SK-N-SH (cell line): ENCODE measurements at regions not wholly inside any gene's neighbourhood (a gene's known extent, or its start where the extent isn't known, plus 50 kb on each side); places are given as distances from the start of the nearest gene placed in this dataset.

Experiments
- CTCF ChIA-PET: fragments of 300-600, 350-600 bp; formaldehyde crosslinking; extraction: SDS; loops from one replicate; lab custom pipeline; 2021; lab: Yijun Ruan, JAX
- POLR2A ChIA-PET: fragments of 350-600 bp; sonication (Branson Sonifier 250); formaldehyde crosslinking; extraction: SDS; loops from one replicate; lab custom pipeline; 2020; ENCODE audit warnings: antibody characterized with exemption, inconsistent platforms; lab: Yijun Ruan, JAX
- DNase-seq: peaks from one replicate; pipeline ENCODE4 v3.0.0; 2012
- H2AFZ ChIP-seq: fragments of 200-600 bp; sonication (generic); 2 replicates; pipeline ENCODE4 v1.8.1; 2016; ENCODE audit warnings: antibody characterized with exemption, mild to moderate bottlenecking, low read depth
- H3F3A ChIP-seq: fragments of 200-600 bp; sonication (generic); replicated peaks from 2 replicates; pipeline ENCODE3; 2016; ENCODE audit warnings: antibody characterized with exemption, mild to moderate bottlenecking; ENCODE audit not compliant: insufficient read depth
- H3K27ac ChIP-seq, 2 experiments: fragments of 200-500 bp in 1 of 2; fragments of 200-600 bp in 1 of 2; sonication (Bioruptor generic) in 1 of 2; sonication (generic), shearing (Covaris generic) in 1 of 2; 2 replicates each; pipeline versions ENCODE4 v1.5.1 to v1.6.1; 2014 to 2016; ENCODE audit warnings: low read depth in 2 of 2, inconsistent platforms in 1 of 2, low read length in 1 of 2, mild to moderate bottlenecking in 1 of 2, mixed read lengths in 1 of 2
- H3K27me3 ChIP-seq: fragments of 200-600 bp; sonication (generic), shearing (Covaris generic); 2 replicates; pipeline ENCODE4 v1.6.1; 2016; ENCODE audit warnings: mixed run types; ENCODE audit not compliant: insufficient read depth
- H3K36me3 ChIP-seq, 2 experiments: fragments of 200-500 bp in 1 of 2; fragments of 200-600 bp in 1 of 2; sonication (Bioruptor generic) in 1 of 2; sonication (generic) in 1 of 2; replicated peaks in 1 of 2; 2 replicates each; pipeline versions ENCODE3 to v1.5.1; 2014 to 2016; ENCODE audit warnings: low read length in 1 of 2, mild to moderate bottlenecking in 1 of 2; ENCODE audit not compliant: insufficient read depth in 2 of 2, control insufficient read depth in 1 of 2
- H3K4me1 ChIP-seq, 2 experiments: fragments of 200-500 bp in 1 of 2; fragments of 200-600 bp in 1 of 2; sonication (Bioruptor generic) in 1 of 2; sonication (generic), shearing (Covaris generic) in 1 of 2; 2 replicates each; pipeline versions ENCODE4 v1.5.1 to v1.6.1; 2014 to 2016; ENCODE audit warnings: low read depth in 1 of 2, low read length in 1 of 2, mixed run types in 1 of 2; ENCODE audit not compliant: insufficient read depth in 2 of 2, control insufficient read depth in 1 of 2
- H3K4me2 ChIP-seq: fragments of 200-600 bp; sonication (generic), shearing (Covaris generic); 2 replicates; pipeline ENCODE4 v1.6.1; 2017; ENCODE audit warnings: mixed run types
- H3K4me3 ChIP-seq, 2 experiments: fragments of 200-500 bp in 1 of 2; fragments of 200-600 bp in 1 of 2; sonication (Bioruptor generic) in 1 of 2; sonication (generic), shearing (Covaris generic) in 1 of 2; 2 replicates each; pipeline versions ENCODE4 v1.5.1 to v1.8.1; 2014 to 2016; ENCODE audit warnings: low read depth in 2 of 2, inconsistent platforms in 1 of 2, low read length in 1 of 2, mild to moderate bottlenecking in 1 of 2, mixed read lengths in 1 of 2, moderate library complexity in 1 of 2
- H3K79me2 ChIP-seq: fragments of 200-600 bp; sonication (generic); 2 replicates; pipeline ENCODE4 v1.8.1; 2017; ENCODE audit warnings: mild to moderate bottlenecking; ENCODE audit not compliant: insufficient read depth
- H3K9ac ChIP-seq: fragments of 200-600 bp; sonication (generic); 2 replicates; pipeline ENCODE4 v1.6.1; 2017; ENCODE audit warnings: mixed run types
- H3K9me2 ChIP-seq: fragments of 200-600 bp; sonication (generic); 2 replicates; pipeline ENCODE4 v1.6.1; 2017; ENCODE audit warnings: mixed run types
- H3K9me3 ChIP-seq: fragments of 200-600 bp; sonication (generic); 2 replicates; pipeline ENCODE4 v1.6.1; 2017; ENCODE audit warnings: mixed run types, mild to moderate bottlenecking, moderate library complexity
- H4K20me1 ChIP-seq: fragments of 200-600 bp; sonication (generic); 2 replicates; pipeline ENCODE4 v1.6.1; 2017; ENCODE audit warnings: mild to moderate bottlenecking, mixed run types; ENCODE audit not compliant: insufficient read depth
- CHD2 ChIP-seq: fragments of 150-350 bp; IDR thresholded peaks from 2 replicates; pipeline ENCODE4 v1.6.1; 2018; ENCODE audit warnings: low read length; ENCODE audit not compliant: partially characterized antibody
- ELF1 ChIP-seq: IDR thresholded peaks from 2 replicates; pipeline ENCODE4 v1.4.0; 2012
- EP300 ChIP-seq, 2 experiments: IDR thresholded peaks; 2 replicates each; pipeline versions ENCODE4 v1.4.0 to v1.6.1; 2012; ENCODE audit warnings: borderline replicate concordance in 1 of 2, low read depth in 1 of 2, low read length in 1 of 2
- EZH2phosphoT487 ChIP-seq: fragments of 200-600 bp; sonication (generic); IDR thresholded peaks from 2 replicates; pipeline ENCODE4 v1.6.1; 2017; ENCODE audit warnings: low read depth, mixed run types, mild to moderate bottlenecking, antibody characterized with exemption, moderate library complexity, borderline replicate concordance
- FOSL2 ChIP-seq: IDR thresholded peaks from 2 replicates; pipeline ENCODE4 v1.4.0; 2012; ENCODE audit warnings: low read depth, mild to moderate bottlenecking, moderate library complexity, borderline replicate concordance
- GABPA ChIP-seq: IDR thresholded peaks from 2 replicates; pipeline ENCODE4 v1.4.0; 2012; ENCODE audit warnings: low read depth, mild to moderate bottlenecking
- GATA2 ChIP-seq: sonication (generic); formaldehyde crosslinking; IDR thresholded peaks from 2 replicates; pipeline ENCODE4 v1.5.0; 2020; ENCODE audit warnings: mild to moderate bottlenecking, missing genetic modification reagents
- MEF2A ChIP-seq: IDR thresholded peaks from 2 replicates; pipeline ENCODE4 v1.4.0; 2012; ENCODE audit warnings: low read depth, borderline replicate concordance
- MXI1 ChIP-seq: IDR thresholded peaks from 2 replicates; pipeline ENCODE4 v1.6.1; 2012; ENCODE audit warnings: mild to moderate bottlenecking, low read depth, low read length, improper control_type of control experiment
- NFIC ChIP-seq: IDR thresholded peaks from 2 replicates; pipeline ENCODE4 v1.4.0; 2012; ENCODE audit warnings: borderline replicate concordance
- POLR2AphosphoS5 ChIP-seq: IDR thresholded peaks from 2 replicates; pipeline ENCODE4 v1.6.1; 2012; ENCODE audit warnings: low read depth, low read length
- RCOR1 ChIP-seq: fragments of 150-350 bp; IDR thresholded peaks from 2 replicates; pipeline ENCODE4 v1.6.1; 2017; ENCODE audit warnings: antibody characterized with exemption, low read length
- RFX5 ChIP-seq: IDR thresholded peaks from 2 replicates; pipeline ENCODE4 v1.6.1; 2012; ENCODE audit warnings: mild to moderate bottlenecking, improper control_type of control experiment, low read length
- SIN3A ChIP-seq: IDR thresholded peaks from 2 replicates; pipeline ENCODE4 v1.6.1; 2012; ENCODE audit warnings: low read depth, mild to moderate bottlenecking, low read length, moderate library complexity, borderline replicate concordance
- TCF12 ChIP-seq: IDR thresholded peaks from 2 replicates; pipeline ENCODE4 v1.4.0; 2012
- USF1 ChIP-seq: IDR thresholded peaks from 2 replicates; pipeline ENCODE4 v1.4.0; 2012; ENCODE audit warnings: low read depth, borderline replicate concordance
- USF2 ChIP-seq: fragments of 150-350 bp; IDR thresholded peaks from 2 replicates; pipeline ENCODE4 v1.6.1; 2017; ENCODE audit warnings: antibody characterized with exemption, low read length, low read depth, borderline replicate concordance
- YY1 ChIP-seq: IDR thresholded peaks from 2 replicates; pipeline ENCODE4 v1.4.0; 2012; ENCODE audit warnings: low read depth, mild to moderate bottlenecking
- ZBTB33 ChIP-seq: IDR thresholded peaks from 2 replicates; pipeline ENCODE4 v1.4.0; 2012; ENCODE audit warnings: low read depth, borderline replicate concordance
- WGBS: methylation state at CpG from one replicate; pipeline ENCODE4 v1.1.6; 2017; ENCODE audit warnings: low lambda C conversion rate; 5-methylcytosine and 5-hydroxymethylcytosine counted together
- TF ChIP-seq, protein P1 (sequence below): fragments of 200-600 bp; sonication (generic); IDR thresholded peaks from 2 replicates; pipeline ENCODE4 v1.6.1; 2017; ENCODE audit warnings: antibody characterized with exemption, mild to moderate bottlenecking, moderate library complexity

- 23% methylated on average over 3 of the region's 3 CpGs for WGBS
- Histone ChIP-seq H3K4me1 (no peaks in the 10 kb centered on the region), H3K79me2 (no peaks in the 10 kb centered on the region), H3K27ac (no peak overlapping the region), H3F3A (no peaks in the 10 kb centered on the region), H3K4me2 (no peak overlapping the region), H3K9ac (no peak overlapping the region), H3K9me3 (no peaks in the 10 kb centered on the region), H3K9me2 (no peaks in the 10 kb centered on the region), H4K20me1 (no peaks in the 10 kb centered on the region), H3K27me3 (no peaks in the 10 kb centered on the region; the same call in 1 of the 2 replicates), H2AFZ (no peak overlapping the region), H3K4me3 (no peak overlapping the region), H3K36me3 (no peaks in the 10 kb centered on the region)
- no peak for TF ChIP-seq MXI1
- no peak for TF ChIP-seq EZH2phosphoT487
- no peak for TF ChIP-seq NFIC
- TF ChIP-seq, protein P1, sequence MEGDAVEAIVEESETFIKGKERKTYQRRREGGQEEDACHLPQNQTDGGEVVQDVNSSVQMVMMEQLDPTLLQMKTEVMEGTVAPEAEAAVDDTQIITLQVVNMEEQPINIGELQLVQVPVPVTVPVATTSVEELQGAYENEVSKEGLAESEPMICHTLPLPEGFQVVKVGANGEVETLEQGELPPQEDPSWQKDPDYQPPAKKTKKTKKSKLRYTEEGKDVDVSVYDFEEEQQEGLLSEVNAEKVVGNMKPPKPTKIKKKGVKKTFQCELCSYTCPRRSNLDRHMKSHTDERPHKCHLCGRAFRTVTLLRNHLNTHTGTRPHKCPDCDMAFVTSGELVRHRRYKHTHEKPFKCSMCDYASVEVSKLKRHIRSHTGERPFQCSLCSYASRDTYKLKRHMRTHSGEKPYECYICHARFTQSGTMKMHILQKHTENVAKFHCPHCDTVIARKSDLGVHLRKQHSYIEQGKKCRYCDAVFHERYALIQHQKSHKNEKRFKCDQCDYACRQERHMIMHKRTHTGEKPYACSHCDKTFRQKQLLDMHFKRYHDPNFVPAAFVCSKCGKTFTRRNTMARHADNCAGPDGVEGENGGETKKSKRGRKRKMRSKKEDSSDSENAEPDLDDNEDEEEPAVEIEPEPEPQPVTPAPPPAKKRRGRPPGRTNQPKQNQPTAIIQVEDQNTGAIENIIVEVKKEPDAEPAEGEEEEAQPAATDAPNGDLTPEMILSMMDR, result no peak
- no peak for TF ChIP-seq USF2
- TF ChIP-seq SIN3A, result no peak
- no peak for TF ChIP-seq RCOR1
- TF ChIP-seq TCF12, result no peak
- TF ChIP-seq USF1, result no peak
- TF ChIP-seq EP300 (IDR thresholded peaks at IDR 0.05; ENCODE audit: borderline replicate concordance in 1 of 2, low read depth in 1 of 2, low read length in 1 of 2), result no peak
- no peak for TF ChIP-seq YY1
- no peak for TF ChIP-seq GABPA
- no peak for TF ChIP-seq RFX5
- TF ChIP-seq GATA2 (CRISPR knock-in tag), result no peak
- no peak for TF ChIP-seq CHD2
- no peak for TF ChIP-seq ELF1
- ChIA-PET POLR2A (no interaction called here), CTCF (interaction anchor here (1.2 kb wide), 1 partner anchor 12 kb away, joined by 3 read pairs; no protein-coding TSS in a partner anchor)
- DNase-seq, result no peak
Observed at GRCh38 chr5:39702928-39703327, 278.1 kb upstream of the DAB2 start.

DNA sequence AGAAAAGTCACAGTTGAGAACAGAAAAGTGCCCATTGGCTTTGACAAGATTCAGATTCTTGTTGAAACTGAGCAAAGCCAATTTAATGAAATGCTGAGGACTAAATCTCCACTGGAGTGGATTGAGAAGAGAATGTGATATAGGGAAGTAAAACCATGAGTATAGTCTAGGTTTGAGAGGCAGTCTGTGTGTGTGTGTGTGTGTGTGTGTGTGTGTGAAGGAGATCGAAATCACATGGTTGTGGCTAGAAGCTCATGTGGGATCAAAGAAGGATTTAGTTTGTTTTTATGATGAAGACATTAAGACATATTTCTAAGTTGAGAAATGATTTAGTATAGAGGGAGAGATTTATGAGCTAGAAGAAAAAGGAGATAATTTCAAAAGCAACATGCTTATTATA lies 275.7 kb upstream of the DAB2 start:
- ChIA-PET POLR2A (no interaction called here), CTCF (no interaction called here)
- no peak overlapping the region for H3K4me3 ChIP-seq
- no peaks in the 10 kb centered on the region for H3K4me1 ChIP-seq
- no peaks in the 10 kb centered on the region for H3F3A ChIP-seq
- H4K20me1 ChIP-seq, result no peaks in the 10 kb centered on the region
- H2AFZ ChIP-seq, result no peak overlapping the region
- no peak overlapping the region for H3K9ac ChIP-seq
- no peaks in the 10 kb centered on the region for H3K9me3 ChIP-seq
- H3K9me2 ChIP-seq, result no peaks in the 10 kb centered on the region
- WGBS, result 10% methylated on average over 1 of the region's 1 CpG
- no peak overlapping the region for H3K27ac ChIP-seq
- H3K4me2 ChIP-seq, result no peak overlapping the region
- no peak for DNase-seq
- H3K36me3 ChIP-seq, result no peaks in the 10 kb centered on the region
- no peaks in the 10 kb centered on the region; the same call in 1 of the 2 replicates for H3K27me3 ChIP-seq
- no peaks in the 10 kb centered on the region for H3K79me2 ChIP-seq
- no peak for TF ChIP-seq USF1
- no peak for TF ChIP-seq SIN3A
- no peak for TF ChIP-seq POLR2AphosphoS5
- no peak for TF ChIP-seq ZBTB33
- TF ChIP-seq FOSL2, result no peak
- no peak for TF ChIP-seq GABPA
- no peak for TF ChIP-seq USF2
- TF ChIP-seq EP300 (IDR thresholded peaks at IDR 0.05; ENCODE audit: borderline replicate concordance in 1 of 2, low read depth in 1 of 2, low read length in 1 of 2), result no peak
- TF ChIP-seq YY1, result no peak
- no peak for TF ChIP-seq MEF2A
